LNCAP (cell line): ENCODE measurements at regions not wholly inside any gene's neighbourhood (a gene's known extent, or its start where the extent isn't known, plus 50 kb on each side); places are given as distances from the start of the nearest gene placed in this dataset.

Experiments
- CTCF ChIP-seq: fragments of 450-650 bp; IDR thresholded peaks from 2 replicates; pipeline ENCODE4 v1.5.1; 2017; ENCODE audit warnings: mild to moderate bottlenecking

DNA sequence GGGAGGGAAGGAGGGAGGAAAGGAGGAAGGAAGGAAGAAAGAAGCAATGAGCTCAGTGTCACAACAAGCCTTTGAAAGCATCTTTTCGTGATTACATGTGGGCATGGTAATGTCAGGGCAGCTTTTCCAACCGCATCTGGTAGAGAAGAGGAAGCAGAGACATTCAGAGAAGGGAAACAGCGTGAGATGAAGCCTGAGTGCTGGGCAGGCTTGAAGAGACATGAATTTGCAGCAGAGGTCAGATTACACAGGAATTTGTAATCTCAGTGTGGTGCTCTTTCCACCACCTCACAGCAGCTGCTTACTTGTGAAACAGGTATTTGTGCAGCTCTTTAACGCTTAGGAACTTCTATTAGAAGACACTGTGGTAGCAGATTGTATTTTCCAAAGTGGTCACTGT lies 289.5 kb upstream of the C11orf87 start:
- no peak for TF ChIP-seq CTCF

GRCh38 chr11:109133159-109133558 lies 288.8 kb upstream of the C11orf87 start:
- no peak for TF ChIP-seq CTCF

DNA sequence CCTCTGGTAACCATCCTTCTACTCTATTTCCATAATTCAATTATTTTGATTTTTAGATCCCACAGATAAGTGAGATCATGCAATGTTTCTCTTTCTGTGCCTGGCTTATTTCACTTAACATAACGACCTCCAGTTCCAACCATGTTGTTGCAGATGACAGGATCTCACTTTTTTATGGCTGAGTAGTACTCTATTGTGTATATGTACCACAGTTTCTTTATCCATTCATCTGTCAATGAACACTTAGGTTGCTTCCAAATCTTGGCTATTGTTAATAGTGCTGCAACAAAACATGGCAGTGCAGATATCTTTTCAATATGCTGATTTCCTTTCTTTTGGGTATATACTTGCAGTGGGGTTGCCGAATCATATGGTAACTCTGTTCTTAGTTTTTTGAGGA lies 286.4 kb upstream of the C11orf87 start:
- TF ChIP-seq CTCF = no peak

DNA sequence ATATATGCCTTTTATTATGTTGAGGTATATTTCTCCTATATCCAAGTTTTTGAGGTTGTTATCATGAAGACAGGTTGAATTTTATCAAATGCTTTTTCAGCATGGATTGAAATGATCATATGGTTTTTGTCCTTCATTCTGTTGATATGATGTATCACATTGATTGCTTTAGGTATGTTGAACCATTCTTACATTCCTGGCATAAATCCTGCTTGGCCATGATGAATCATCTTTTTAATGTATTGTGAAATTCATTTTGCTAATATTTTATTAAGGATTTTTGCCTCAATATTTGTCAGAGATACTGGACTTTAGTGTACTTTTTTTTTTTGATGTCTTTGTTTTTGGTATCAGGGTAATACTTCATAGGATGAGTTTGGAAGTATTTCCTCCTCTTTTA lies 283.8 kb upstream of the C11orf87 start:
- TF ChIP-seq CTCF = no peak

GRCh38 chr11:109140426-109140825 lies 281.6 kb upstream of the C11orf87 start:
- TF ChIP-seq CTCF = no peak

DNA sequence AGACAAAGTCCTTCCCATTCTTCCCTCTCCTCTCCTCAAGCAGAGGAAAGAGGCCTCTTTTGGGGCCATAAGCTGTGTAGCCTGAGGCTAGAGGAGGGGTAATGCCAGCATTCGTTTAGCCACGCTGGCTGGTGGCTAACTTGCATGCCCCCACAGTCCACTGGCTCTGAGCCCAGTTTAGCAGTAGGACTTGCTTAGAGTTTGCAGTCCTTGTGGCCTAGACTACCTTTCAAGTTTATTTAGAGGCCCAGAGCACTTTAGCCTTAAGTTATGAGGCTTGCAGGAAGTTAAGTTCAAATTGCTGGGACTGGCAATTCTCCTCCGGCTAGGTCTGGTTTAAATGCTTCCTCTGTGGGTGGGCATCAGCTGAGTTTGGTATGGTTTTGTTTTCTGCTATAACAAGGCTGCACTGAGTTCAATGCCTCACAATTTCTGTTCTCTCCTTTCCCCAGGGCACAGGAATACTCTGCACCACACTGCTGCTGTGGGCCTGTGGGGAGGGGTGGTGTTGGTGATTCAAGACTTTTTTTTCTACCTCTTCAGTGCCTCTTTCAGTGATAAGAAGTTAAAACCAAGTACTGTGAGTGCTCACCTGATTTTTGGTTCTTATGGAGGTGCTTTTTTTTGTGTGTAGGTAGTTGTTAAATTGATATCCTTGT lies 281.0 kb upstream of the C11orf87 start:
- TF ChIP-seq CTCF = no peak

- no peak for TF ChIP-seq CTCF
These were observed 276.7 kb upstream of the C11orf87 start for GRCh38 chr11:109145287-109145686.

DNA sequence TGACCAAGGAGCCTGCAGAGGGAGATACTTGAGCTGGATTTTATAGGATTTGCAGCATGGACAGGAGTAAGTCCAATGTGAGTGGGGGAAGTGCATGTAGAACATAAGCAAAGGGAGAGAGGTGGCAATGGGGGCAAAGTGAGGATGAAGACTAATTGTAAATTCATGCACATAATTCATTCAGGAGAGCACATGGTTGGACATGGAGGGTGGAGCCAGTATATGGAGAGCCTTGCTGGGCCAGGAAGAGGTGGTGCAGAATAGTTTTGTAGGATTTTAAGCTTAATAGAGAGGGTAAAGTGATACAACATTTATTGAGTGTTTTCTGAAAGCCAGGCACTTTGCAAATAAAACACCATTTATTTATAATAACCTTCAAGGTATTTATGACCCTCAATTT lies 274.3 kb upstream of the C11orf87 start:
- TF ChIP-seq CTCF = no peak
